A673 (cell line): ENCODE measurements at regions not wholly inside any gene's neighbourhood (a gene's known extent, or its start where the extent isn't known, plus 50 kb on each side); places are given as distances from the start of the nearest gene placed in this dataset.

ENCODE experiments used
- BruUV-seq: library from RNA; stranded (reverse); fragments of 400-500 nt; replicated peaks from 2 replicates; lab custom pipeline; 2021; lab: Mats Ljungman, UMichigan
- CTCF ChIA-PET: fragments of 300-600 bp; sonication (Branson Sonifier 250); formaldehyde crosslinking; loops from one replicate; lab custom pipeline; 2022; ENCODE audit warnings: antibody characterized with exemption; lab: Charles Lee
- POLR2A ChIA-PET: fragments of 300-600 bp; sonication (Branson Sonifier 250); formaldehyde crosslinking; loops from one replicate; lab custom pipeline; 2022; ENCODE audit warnings: antibody characterized with exemption; ENCODE audit not compliant: low non-redundant PET; lab: Charles Lee
- DNase-seq: peaks from one replicate; pipeline ENCODE4 v3.0.0-alpha.2; 2015; ENCODE audit warnings: low spot score
- H3K27ac ChIP-seq: fragments of 200-600 bp; sonication (generic); 2 replicates; pipeline ENCODE4 v1.5.1; 2016; ENCODE audit warnings: mixed run types, low read depth, mild to moderate bottlenecking, mixed read lengths, antibody characterized with exemption, low read length; ENCODE audit not compliant: poor library complexity, severe bottlenecking
- H3K27me3 ChIP-seq: fragments of 200-600 bp; sonication (generic); replicated peaks from 2 replicates; pipeline ENCODE4 v1.6.1; 2017; ENCODE audit warnings: mixed run types, low read depth, mild to moderate bottlenecking, mixed read lengths, antibody characterized with exemption, low read length; ENCODE audit not compliant: insufficient read depth, poor library complexity
- H3K36me3 ChIP-seq: fragments of 200-600 bp; sonication (generic); 2 replicates; pipeline ENCODE4 v1.6.1; 2016; ENCODE audit warnings: mixed run types, mild to moderate bottlenecking, mixed read lengths, antibody characterized with exemption, low read length; ENCODE audit not compliant: insufficient read depth, poor library complexity, severe bottlenecking
- H3K4me1 ChIP-seq: fragments of 200-600 bp; sonication (generic); 2 replicates; pipeline ENCODE4 v1.6.1; 2017; ENCODE audit warnings: mixed run types, mild to moderate bottlenecking, mixed read lengths, antibody characterized with exemption, low read length; ENCODE audit not compliant: insufficient read depth, poor library complexity, severe bottlenecking
- H3K4me3 ChIP-seq: fragments of 200-600 bp; sonication (generic); 2 replicates; pipeline ENCODE4 v1.5.1; 2016; ENCODE audit warnings: low read depth, mixed run types, mild to moderate bottlenecking, mixed read lengths, low read length; ENCODE audit not compliant: poor library complexity, severe bottlenecking
- H3K9me3 ChIP-seq: fragments of 200-600 bp; sonication (generic); 2 replicates; pipeline ENCODE4 v1.6.1; 2016; ENCODE audit warnings: mixed run types, low read depth, mild to moderate bottlenecking, mixed read lengths, antibody characterized with exemption, low read length; ENCODE audit not compliant: poor library complexity, severe bottlenecking
- EZH2 ChIP-seq: fragments of 200-600 bp; sonication (generic); IDR thresholded peaks from 2 replicates; pipeline ENCODE4 v1.6.1; 2017; ENCODE audit warnings: borderline replicate concordance, low read depth, mild to moderate bottlenecking, mixed read lengths, antibody characterized with exemption, low read length; ENCODE audit not compliant: poor library complexity, severe bottlenecking
- intact Hi-C: fragments of 100-400 bp; cut with micrococcal nuclease; formaldehyde crosslinking; loops from one replicate; pipeline ENCODE4 v1.10.0; 2022; ENCODE audit not compliant: unreplicated experiment
- TF ChIP-seq, protein P1 (sequence below): fragments of 300-800, 200-600 bp; sonication (generic); conservative IDR thresholded peaks from 2 replicates; pipeline ENCODE4 v1.5.1; 2017; ENCODE audit warnings: low read depth, mild to moderate bottlenecking, antibody characterized with exemption, low read length, moderate library complexity, mixed read lengths

DNA sequence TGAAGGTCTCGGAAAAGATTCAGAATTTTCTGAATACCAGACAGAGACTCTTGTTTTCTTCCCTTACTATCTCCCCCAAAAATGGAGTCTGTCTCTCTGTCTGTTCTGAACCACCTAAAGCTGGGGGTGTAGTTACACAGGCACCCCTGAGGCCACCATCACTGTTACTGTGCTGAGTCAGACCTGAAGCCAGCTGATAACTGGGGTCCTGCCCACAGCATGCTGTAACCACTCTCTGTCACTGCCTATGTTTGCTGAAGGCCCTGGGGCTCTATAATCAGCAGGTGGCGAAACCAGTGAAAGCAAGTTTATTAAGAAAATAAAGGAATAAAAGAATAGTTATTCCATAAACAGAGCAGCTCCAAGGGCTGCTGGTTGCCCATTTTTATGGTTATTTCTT is 575.2 kb upstream of the POT1 start:
- Histone ChIP-seq H3K9me3 (no peaks in the 10 kb centered on the region), H3K4me1 (no peaks in the 10 kb centered on the region), H3K27me3 (no peaks in the 10 kb centered on the region), H3K27ac (no peak overlapping the region), H3K36me3 (no peaks in the 10 kb centered on the region), H3K4me3 (no peak overlapping the region)
- intact Hi-C loops = no loop called here
- ChIA-PET CTCF (no interaction called here), POLR2A (no interaction called here)
- no TSS peak for BruUV-seq
- TF ChIP-seq, protein P1, sequence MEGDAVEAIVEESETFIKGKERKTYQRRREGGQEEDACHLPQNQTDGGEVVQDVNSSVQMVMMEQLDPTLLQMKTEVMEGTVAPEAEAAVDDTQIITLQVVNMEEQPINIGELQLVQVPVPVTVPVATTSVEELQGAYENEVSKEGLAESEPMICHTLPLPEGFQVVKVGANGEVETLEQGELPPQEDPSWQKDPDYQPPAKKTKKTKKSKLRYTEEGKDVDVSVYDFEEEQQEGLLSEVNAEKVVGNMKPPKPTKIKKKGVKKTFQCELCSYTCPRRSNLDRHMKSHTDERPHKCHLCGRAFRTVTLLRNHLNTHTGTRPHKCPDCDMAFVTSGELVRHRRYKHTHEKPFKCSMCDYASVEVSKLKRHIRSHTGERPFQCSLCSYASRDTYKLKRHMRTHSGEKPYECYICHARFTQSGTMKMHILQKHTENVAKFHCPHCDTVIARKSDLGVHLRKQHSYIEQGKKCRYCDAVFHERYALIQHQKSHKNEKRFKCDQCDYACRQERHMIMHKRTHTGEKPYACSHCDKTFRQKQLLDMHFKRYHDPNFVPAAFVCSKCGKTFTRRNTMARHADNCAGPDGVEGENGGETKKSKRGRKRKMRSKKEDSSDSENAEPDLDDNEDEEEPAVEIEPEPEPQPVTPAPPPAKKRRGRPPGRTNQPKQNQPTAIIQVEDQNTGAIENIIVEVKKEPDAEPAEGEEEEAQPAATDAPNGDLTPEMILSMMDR = no peak
- TF ChIP-seq EZH2 = no peak
- no peak for DNase-seq

DNA sequence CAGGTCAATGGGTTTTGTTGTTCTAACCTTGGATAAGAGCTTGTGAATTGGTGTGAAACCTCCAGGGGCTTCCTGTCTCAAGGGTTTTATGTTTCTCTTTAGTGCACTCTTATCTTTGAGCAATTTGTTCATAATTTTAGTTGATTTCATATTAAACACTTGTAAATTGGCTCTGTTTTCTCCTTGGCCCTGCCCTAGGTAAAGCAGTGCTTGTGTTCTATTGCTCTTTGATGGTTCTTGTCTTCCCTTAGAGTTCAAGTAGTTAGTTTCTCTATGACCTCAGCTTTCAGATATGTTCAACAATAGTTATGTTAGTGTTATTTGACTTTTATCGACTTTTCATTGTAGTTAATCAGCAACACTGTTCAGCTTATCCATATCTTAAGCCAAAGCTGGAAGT is 566.4 kb upstream of the POT1 start:
- H3K4me1 ChIP-seq = no peaks in the 10 kb centered on the region

DNA sequence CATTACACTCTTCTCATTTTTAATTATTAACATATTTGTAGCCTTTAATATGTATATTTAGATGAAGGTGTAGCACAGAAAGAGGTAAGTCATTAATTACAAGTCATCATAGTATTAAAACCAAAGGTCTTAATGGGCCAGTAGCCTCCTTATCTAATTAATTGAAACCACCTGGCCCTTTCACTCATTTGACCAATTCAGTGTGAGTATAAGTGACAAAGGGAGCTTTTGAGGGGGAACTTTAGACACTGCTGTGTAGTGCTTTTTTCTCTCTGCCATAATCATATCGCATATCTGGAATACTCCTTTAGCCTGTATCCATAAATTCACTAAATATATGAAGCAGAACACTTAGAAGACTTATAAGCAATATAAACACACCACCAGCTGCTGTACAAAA is 562.9 kb upstream of the POT1 start:
- H3K27ac ChIP-seq = no peak overlapping the region
- no peak for DNase-seq
- no peaks in the 10 kb centered on the region for H3K9me3 ChIP-seq
- ChIA-PET CTCF (no interaction called here), POLR2A (no interaction called here)
- no peaks in the 10 kb centered on the region for H3K4me1 ChIP-seq
- intact Hi-C loops = no loop called here
- H3K27me3 ChIP-seq = no peaks in the 10 kb centered on the region
- no peak overlapping the region for H3K4me3 ChIP-seq
- H3K36me3 ChIP-seq = no peaks in the 10 kb centered on the region
- no peak for TF ChIP-seq EZH2
- TF ChIP-seq, protein P1 = no peak
- BruUV-seq = no TSS peak

More for the DNA sequence above, 566.4 kb upstream of the POT1 start:
- CTCF ChIA-PET = no interaction called here
- Histone ChIP-seq H3K27ac (no peak overlapping the region), H3K9me3 (no peaks in the 10 kb centered on the region), H3K4me3 (no peak overlapping the region), H3K27me3 (no peaks in the 10 kb centered on the region), H3K36me3 (no peaks in the 10 kb centered on the region)
- POLR2A ChIA-PET = no interaction called here
- intact Hi-C loops = no loop called here
- BruUV-seq = no TSS peak
- no peak for TF ChIP-seq EZH2
- TF ChIP-seq, protein P1 = no peak
- no peak for DNase-seq
